ENCODE measurements at regions not wholly inside any gene's neighbourhood (a gene's known extent, or its start where the extent isn't known, plus 50 kb on each side); places are given as distances from the start of the nearest gene placed in this dataset.

DNA sequence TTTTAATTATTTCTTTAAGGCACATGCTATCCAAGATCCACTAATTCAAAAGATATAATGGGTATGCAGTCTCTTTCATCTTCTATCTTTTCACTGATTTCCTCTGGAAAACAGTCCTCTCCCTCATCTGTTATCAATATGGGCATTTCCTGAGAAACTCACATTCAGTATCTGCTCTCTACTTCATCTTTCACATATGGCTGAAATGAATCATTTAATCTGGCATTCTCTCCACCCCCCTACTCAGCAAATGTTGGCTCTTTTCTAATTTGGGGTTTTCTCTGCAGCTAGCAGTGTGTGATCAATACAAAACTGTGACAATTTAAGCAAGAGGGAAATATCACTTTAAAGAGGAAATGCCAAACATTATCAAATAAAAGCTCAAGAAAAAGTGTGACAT is 157.1 kb upstream of the TMTC1 start:
- CTCF ChIA-PET, result no interaction called here

DNA sequence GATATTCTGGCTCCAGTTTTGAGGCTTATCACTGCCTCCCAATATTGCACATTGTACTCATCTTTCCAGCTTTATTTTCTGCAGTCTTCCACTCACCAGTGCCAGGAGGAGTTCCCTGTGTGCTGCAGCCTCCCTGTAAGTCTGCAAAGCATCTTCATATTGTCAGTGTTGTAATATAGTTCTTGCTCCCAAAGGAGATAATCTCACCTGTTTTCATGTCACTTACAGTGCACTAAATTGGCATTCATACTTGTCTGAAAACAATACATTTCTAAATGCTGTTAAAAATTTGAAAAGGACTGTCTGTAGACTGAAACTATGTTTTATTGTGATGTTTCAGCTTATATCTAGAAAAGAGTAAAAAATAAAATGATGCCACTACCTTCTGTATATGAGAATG is 146.8 kb upstream of the TMTC1 start:
- Histone ChIP-seq H3K4me1 (ENCODE audit: insufficient read depth, low read length) (no peaks in the 10 kb centered on the region), H3K9me3 (ENCODE audit: low read length) (no peaks in the 10 kb centered on the region), H3K9ac (ENCODE audit: low read length) (no peak overlapping the region), H3K4me3 (ENCODE audit: low read length) (no peak overlapping the region), H3K9me2 (replicated peaks; ENCODE audit: low read length) (no peaks in the 10 kb centered on the region), H3K36me3 (ENCODE audit: low read depth, low read length) (no peaks in the 10 kb centered on the region), H3K79me2 (ENCODE audit: low read length) (no peaks in the 10 kb centered on the region), H3K27ac (ENCODE audit: low read length) (no peak overlapping the region), H3K27me3 (ENCODE audit: low read length) (no peaks in the 10 kb centered on the region; the same call in 1 of the 2 replicates), H4K20me1 (ENCODE audit: low read length) (no peaks in the 10 kb centered on the region), H3K4me2 (ENCODE audit: low read length) (no peak overlapping the region), H3F3A (ENCODE audit: low read length, unreplicated experiment) (no peaks in the 10 kb centered on the region), H2AFZ (ENCODE audit: low read length) (no peak overlapping the region)
- DNase-seq (no peak), ATAC-seq (no peak)
- POLR2A ChIA-PET (ENCODE audit: unreplicated experiment), result no interaction called here
- TF ChIP-seq EZH2phosphoT487 (IDR thresholded peaks at IDR 0.05; ENCODE audit: borderline replicate concordance, low read length) (no peak), EZH2 (IDR thresholded peaks at IDR 0.05; ENCODE audit: low read length, unreplicated experiment) (no peak)
- TF ChIP-seq, protein P1, sequence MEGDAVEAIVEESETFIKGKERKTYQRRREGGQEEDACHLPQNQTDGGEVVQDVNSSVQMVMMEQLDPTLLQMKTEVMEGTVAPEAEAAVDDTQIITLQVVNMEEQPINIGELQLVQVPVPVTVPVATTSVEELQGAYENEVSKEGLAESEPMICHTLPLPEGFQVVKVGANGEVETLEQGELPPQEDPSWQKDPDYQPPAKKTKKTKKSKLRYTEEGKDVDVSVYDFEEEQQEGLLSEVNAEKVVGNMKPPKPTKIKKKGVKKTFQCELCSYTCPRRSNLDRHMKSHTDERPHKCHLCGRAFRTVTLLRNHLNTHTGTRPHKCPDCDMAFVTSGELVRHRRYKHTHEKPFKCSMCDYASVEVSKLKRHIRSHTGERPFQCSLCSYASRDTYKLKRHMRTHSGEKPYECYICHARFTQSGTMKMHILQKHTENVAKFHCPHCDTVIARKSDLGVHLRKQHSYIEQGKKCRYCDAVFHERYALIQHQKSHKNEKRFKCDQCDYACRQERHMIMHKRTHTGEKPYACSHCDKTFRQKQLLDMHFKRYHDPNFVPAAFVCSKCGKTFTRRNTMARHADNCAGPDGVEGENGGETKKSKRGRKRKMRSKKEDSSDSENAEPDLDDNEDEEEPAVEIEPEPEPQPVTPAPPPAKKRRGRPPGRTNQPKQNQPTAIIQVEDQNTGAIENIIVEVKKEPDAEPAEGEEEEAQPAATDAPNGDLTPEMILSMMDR (conservative IDR thresholded peaks at IDR 0.05; ENCODE audit: low read depth, low read length), result no peak
- CTCF ChIA-PET, result no interaction called here
- BruUV-seq (replicated peaks), result no TSS peak
- intact Hi-C loops (cut with micrococcal nuclease), result no loop called here

More for the DNA sequence above, 157.1 kb upstream of the TMTC1 start:
- Histone ChIP-seq H3K9me2 (replicated peaks; ENCODE audit: low read length) (no peaks in the 10 kb centered on the region), H3K4me1 (ENCODE audit: insufficient read depth, low read length) (peaks cover 9% of the 10 kb centered on the region; the same call in 1 of the 2 replicates), H3K4me2 (ENCODE audit: low read length) (no peak overlapping the region), H4K20me1 (ENCODE audit: low read length) (no peaks in the 10 kb centered on the region), H3K79me2 (ENCODE audit: low read length) (no peaks in the 10 kb centered on the region), H3K36me3 (ENCODE audit: low read depth, low read length) (no peaks in the 10 kb centered on the region), H3F3A (ENCODE audit: low read length, unreplicated experiment) (no peaks in the 10 kb centered on the region), H3K27ac (ENCODE audit: low read length) (no peak overlapping the region), H2AFZ (ENCODE audit: low read length) (no peak overlapping the region), H3K9ac (ENCODE audit: low read length) (no peak overlapping the region), H3K4me3 (ENCODE audit: low read length) (no peak overlapping the region), H3K9me3 (ENCODE audit: low read length) (no peaks in the 10 kb centered on the region), H3K27me3 (ENCODE audit: low read length) (no peaks in the 10 kb centered on the region; the same call in 1 of the 2 replicates)
- ATAC-seq (no peak), DNase-seq (no peak)
- intact Hi-C loops (cut with micrococcal nuclease), result no loop called here
- POLR2A ChIA-PET (ENCODE audit: unreplicated experiment), result interaction anchor here (0.7 kb wide), 1 partner anchor 858 kb away, joined by 3 read pairs; no protein-coding TSS in a partner anchor
- no TSS peak for BruUV-seq (replicated peaks)
- no peak for TF ChIP-seq EZH2phosphoT487 (IDR thresholded peaks at IDR 0.05; ENCODE audit: borderline replicate concordance, low read length)
- no peak for TF ChIP-seq EZH2 (IDR thresholded peaks at IDR 0.05; ENCODE audit: low read length, unreplicated experiment)
- TF ChIP-seq, protein P1 (conservative IDR thresholded peaks at IDR 0.05; ENCODE audit: low read depth, low read length), result no peak

- H3K36me3 ChIP-seq (ENCODE audit: low read depth, low read length), result no peaks in the 10 kb centered on the region
- H3K9ac ChIP-seq (ENCODE audit: low read length), result no peak overlapping the region
- intact Hi-C loops (cut with micrococcal nuclease), result loop anchor here (1.0 to 10.0 kb wide), 2 partner anchors 124 to 159 kb away; no protein-coding TSS in a partner anchor
- no TSS peak for BruUV-seq (replicated peaks)
- no peaks in the 10 kb centered on the region for H3K4me1 ChIP-seq (ENCODE audit: insufficient read depth, low read length)
- H3K27ac ChIP-seq (ENCODE audit: low read length), result no peak overlapping the region
- no peak overlapping the region for H2AFZ ChIP-seq (ENCODE audit: low read length)
- ChIA-PET CTCF (interaction anchor here (0.5 kb wide), 1 partner anchor 23 kb away, joined by 4 read pairs; no protein-coding TSS in a partner anchor), POLR2A (ENCODE audit: unreplicated experiment) (no interaction called here)
- H3K27me3 ChIP-seq (ENCODE audit: low read length), result no peaks in the 10 kb centered on the region; the same call in 1 of the 2 replicates
- no peaks in the 10 kb centered on the region for H4K20me1 ChIP-seq (ENCODE audit: low read length)
- no peaks in the 10 kb centered on the region for H3K79me2 ChIP-seq (ENCODE audit: low read length)
- H3K9me2 ChIP-seq (replicated peaks; ENCODE audit: low read length), result no peaks in the 10 kb centered on the region
- no peak for DNase-seq
- H3F3A ChIP-seq (ENCODE audit: low read length, unreplicated experiment), result no peaks in the 10 kb centered on the region
- peak; percentile 79 for ATAC-seq
- H3K9me3 ChIP-seq (ENCODE audit: low read length), result no peaks in the 10 kb centered on the region
- TF ChIP-seq EZH2 (IDR thresholded peaks at IDR 0.05; ENCODE audit: low read length, unreplicated experiment), result no peak
- TF ChIP-seq, protein P1 (conservative IDR thresholded peaks at IDR 0.05; ENCODE audit: low read depth, low read length), result no peak
- TF ChIP-seq EZH2phosphoT487 (IDR thresholded peaks at IDR 0.05; ENCODE audit: borderline replicate concordance, low read length), result no peak
- no peak overlapping the region for H3K4me2 ChIP-seq (ENCODE audit: low read length)
- H3K4me3 ChIP-seq (ENCODE audit: low read length), result no peak overlapping the region
Measured at GRCh38 chr12:29929295-29929694, 145.6 kb upstream of the TMTC1 start.
